ENCODE measurements at regions not wholly inside any gene's neighbourhood (a gene's known extent, or its start where the extent isn't known, plus 50 kb on each side); places are given as distances from the start of the nearest gene placed in this dataset.

GRCh38 chr17:53971361-53971760 lies 148.6 kb downstream of the KIF2B start:
- intact Hi-C loops (cut with micrococcal nuclease), result no loop called here
- BruUV-seq (replicated peaks), result no TSS peak

More at GRCh38 chr17:53971361-53971760, 148.6 kb downstream of the KIF2B start:
- H2AK5ac ChIP-seq (ENCODE audit: low read depth, low read length), result no peak overlapping the region
- H4K5ac ChIP-seq (ENCODE audit: low read depth, low read length), result no peak overlapping the region
- H3K56ac ChIP-seq (ENCODE audit: extremely low read depth, insufficient read depth, low read length), result no peak overlapping the region
- no peak overlapping the region for H3K18ac ChIP-seq (ENCODE audit: low read depth, low read length)
- no peaks in the 10 kb centered on the region for H4K20me1 ChIP-seq (ENCODE audit: insufficient read depth, low read length)
- dilution Hi-C loops (cut with HindIII; ENCODE audit: low sequenced_read_pairs, unreplicated experiment), result no loop called here
- no peak overlapping the region for H3K23ac ChIP-seq (ENCODE audit: low read depth, low read length)
- H3K4me2 ChIP-seq (ENCODE audit: low read depth, low read length), result no peak overlapping the region
- H2BK20ac ChIP-seq (ENCODE audit: low read depth, low read length), result no peak overlapping the region
- no peak overlapping the region for H2BK15ac ChIP-seq (ENCODE audit: low read depth, low read length)
- ChIA-PET POLR2A (ENCODE audit: unreplicated experiment) (no interaction called here), CTCF (no interaction called here)
- H2BK120ac ChIP-seq (ENCODE audit: low read depth, low read length), result no peak overlapping the region
- no peaks in the 10 kb centered on the region for H3K4me1 ChIP-seq (ENCODE audit: control insufficient read depth, insufficient read depth, low read length)
- no peak overlapping the region for H2AK9ac ChIP-seq (replicated peaks; ENCODE audit: low read depth, low read length, poor library complexity)
- H3K27me3 ChIP-seq (ENCODE audit: control insufficient read depth, insufficient read depth, low read length), result no peaks in the 10 kb centered on the region
- in situ Hi-C loops (cut with MboI; ENCODE audit: low sequenced_read_pairs), result no loop called here
- peaks cover 2% of the 10 kb centered on the region; the same call in 1 of the 2 replicates for H3K9me3 ChIP-seq (ENCODE audit: control insufficient read depth, insufficient read depth, low read length)
- no peak overlapping the region for H3K27ac ChIP-seq (ENCODE audit: insufficient read depth, low read length)
- 0% methylated on average over 1 of the region's 1 CpG; no CpG with 5 or more reads in 1 of the 2 experiments for WGBS, 2 experiments (ENCODE audit: extremely low coverage in 2 of 2, insufficient read length in 1 of 2)
- no peaks in the 10 kb centered on the region for H3K9me1 ChIP-seq (ENCODE audit: insufficient read depth, low read length)
- no peak overlapping the region for H4K8ac ChIP-seq (ENCODE audit: low read depth in 2 of 2, low read length in 2 of 2)
- no peak overlapping the region for H3K4me3 ChIP-seq (ENCODE audit: insufficient read depth, low read depth, low read length)
- DNase-seq, result no peak
- no peak overlapping the region for H3K4ac ChIP-seq (ENCODE audit: low read depth, low read length)
- H3K14ac ChIP-seq (replicated peaks; ENCODE audit: low read depth, low read length), result no peak overlapping the region
- no peak overlapping the region for H2AFZ ChIP-seq (replicated peaks; ENCODE audit: low read length, poor library complexity)
- H4K91ac ChIP-seq (ENCODE audit: insufficient read depth, low read depth, low read length), result no peak overlapping the region
- H2BK5ac ChIP-seq (ENCODE audit: low read depth, low read length, poor library complexity, severe bottlenecking), result no peak overlapping the region
- no peak for ATAC-seq (ENCODE audit: low read depth)
- H3K79me1 ChIP-seq (ENCODE audit: low read depth in 1 of 2, low read length in 2 of 2), result no peaks in the 10 kb centered on the region
- no peak for TF ChIP-seq POLR2A (IDR thresholded peaks at IDR 0.05; ENCODE audit: low read depth, low read length)
- TF ChIP-seq RAD21 (IDR thresholded peaks at IDR 0.05; ENCODE audit: low read length), result no peak
- TF ChIP-seq RCOR1 (IDR thresholded peaks at IDR 0.05; ENCODE audit: insufficient replicate concordance, low read length), result no peak
- no peak for TF ChIP-seq ELK1 (IDR thresholded peaks at IDR 0.05; ENCODE audit: borderline replicate concordance, low read depth, low read length)
- no peak for TF ChIP-seq CHD1 (IDR thresholded peaks at IDR 0.05; ENCODE audit: low read depth, low read length)
- no peak for TF ChIP-seq MXI1 (IDR thresholded peaks at IDR 0.05; ENCODE audit: borderline replicate concordance, low read depth, low read length)
- no peak for TF ChIP-seq MAZ (IDR thresholded peaks at IDR 0.05; ENCODE audit: borderline replicate concordance, low read depth, low read length)
- TF ChIP-seq RFX5 (IDR thresholded peaks at IDR 0.05; ENCODE audit: low read depth, low read length), result no peak
- no peak for TF ChIP-seq CEBPB (IDR thresholded peaks at IDR 0.05; ENCODE audit: low read depth, low read length)
- no peak for TF ChIP-seq SMC3 (IDR thresholded peaks at IDR 0.05; ENCODE audit: low read depth, low read length)
- no peak for TF ChIP-seq USF2 (IDR thresholded peaks at IDR 0.05; ENCODE audit: low read depth, low read length)
- H3K9ac ChIP-seq (ENCODE audit: low read depth, low read length), result no peak overlapping the region
- no peaks in the 10 kb centered on the region for H3K36me3 ChIP-seq (ENCODE audit: control insufficient read depth, insufficient read depth, low read length)

All from IMR-90 (cell line).